H1 (cell line): ENCODE measurements at regions not wholly inside any gene's neighbourhood (a gene's known extent, or its start where the extent isn't known, plus 50 kb on each side); places are given as distances from the start of the nearest gene placed in this dataset.

Source experiments
- CHD7 ChIP-seq: fragments of 300-600 bp; sonication (generic); IDR thresholded peaks from 2 replicates; pipeline ENCODE4 v1.7.1; 2012; ENCODE audit warnings: low read length, moderate library complexity, mild to moderate bottlenecking, inconsistent platforms; ENCODE audit not compliant: insufficient replicate concordance
- JUN ChIP-seq: IDR thresholded peaks from 2 replicates; pipeline ENCODE4 v1.6.1; 2011; ENCODE audit warnings: low read depth, mild to moderate bottlenecking, improper control_type of control experiment, low read length
- NANOG ChIP-seq: IDR thresholded peaks from 2 replicates; pipeline ENCODE4 v1.6.1; 2011; ENCODE audit warnings: low read length, low read depth, mild to moderate bottlenecking, inconsistent platforms; ENCODE audit not compliant: insufficient read depth, poor library complexity, severe bottlenecking
- RBBP5 ChIP-seq: IDR thresholded peaks from 2 replicates; pipeline ENCODE4 v1.7.1; 2012; ENCODE audit warnings: low read depth, mild to moderate bottlenecking, inconsistent platforms, low read length, moderate library complexity, borderline replicate concordance

DNA sequence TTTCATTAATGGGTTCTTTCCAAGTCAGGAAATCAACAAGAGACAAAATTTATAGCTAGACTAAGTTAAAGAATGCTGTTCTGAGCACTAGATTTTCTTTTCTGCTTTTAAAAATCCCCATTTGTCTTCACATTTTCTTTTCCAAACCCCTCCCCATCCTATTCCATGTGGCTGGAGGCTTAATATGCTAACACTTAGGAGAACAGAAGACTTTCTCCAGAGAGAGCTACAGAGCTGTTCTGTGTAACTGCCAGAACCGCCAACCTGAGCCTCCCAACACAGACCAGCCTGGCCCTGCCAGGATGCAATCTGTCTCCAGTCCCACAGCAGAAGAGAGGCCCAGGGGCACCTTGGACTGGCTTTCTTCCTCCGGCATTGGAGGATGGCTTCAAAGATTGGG, 264.1 kb downstream of the NDFIP2 start (continued):
- TF ChIP-seq CHD7, result no peak
- no peak for TF ChIP-seq JUN
- no peak for TF ChIP-seq NANOG
- no peak for TF ChIP-seq RBBP5
